G401 (cell line): ENCODE measurements at regions not wholly inside any gene's neighbourhood (a gene's known extent, or its start where the extent isn't known, plus 50 kb on each side); places are given as distances from the start of the nearest gene placed in this dataset.
"Not testable (repeated sequence)": the region's sequence is repeated elsewhere in the genome, so short reads cannot be mapped to it uniquely, and the experiment has no call there.

ENCODE experiments used
- DNase-seq: peaks from one replicate; pipeline ENCODE4 v3.0.0-alpha.2; 2015; ENCODE audit warnings: low spot score
- in situ Hi-C: cut with HindIII; loops from 2 replicates; pipeline ENCODE4 v1.10.0; 2016; ENCODE audit warnings: low sequenced_read_pairs, mixed read lengths

- no peak for DNase-seq
- in situ Hi-C loops = no loop called here
These were observed 360.3 kb downstream of the IRS2 start for GRCh38 chr13:109425821-109426689.

GRCh38 chr13:109422161-109422560 lies 364.2 kb downstream of the IRS2 start:
- DNase-seq = no peak
- in situ Hi-C loops = no loop called here

- in situ Hi-C loops = no loop called here
- no peak for DNase-seq
These were observed 366.5 kb downstream of the IRS2 start for GRCh38 chr13:109419896-109420295.

GRCh38 chr13:109418111-109418510 lies 368.3 kb downstream of the IRS2 start:
- DNase-seq = no peak
- in situ Hi-C loops = no loop called here

- DNase-seq = no peak
- in situ Hi-C loops = no loop called here
These were observed 370.4 kb downstream of the IRS2 start for GRCh38 chr13:109416001-109416400.

- no peak for DNase-seq
- in situ Hi-C loops = no loop called here
These were observed 371.3 kb downstream of the IRS2 start for GRCh38 chr13:109415057-109415456.

- in situ Hi-C loops = no loop called here
- peak; percentile 58 for DNase-seq
These were observed 374.0 kb downstream of the IRS2 start for GRCh38 chr13:109412283-109412901.

GRCh38 chr13:109410868-109411267 lies 375.5 kb downstream of the IRS2 start:
- DNase-seq = peak; percentile 45
- in situ Hi-C loops = no loop called here

- no peak for DNase-seq
- in situ Hi-C loops = no loop called here
These were observed 377.6 kb downstream of the IRS2 start for GRCh38 chr13:109408591-109409382.

- no peak for DNase-seq
- in situ Hi-C loops = no loop called here
These were observed 379.9 kb downstream of the IRS2 start for GRCh38 chr13:109406376-109406992.

- in situ Hi-C loops = no loop called here
- DNase-seq = no peak
These were observed 383.4 kb downstream of the IRS2 start for GRCh38 chr13:109403012-109403421.

- no peak for DNase-seq
- in situ Hi-C loops = no loop called here
These were observed 384.5 kb downstream of the IRS2 start for GRCh38 chr13:109401891-109402290.

GRCh38 chr13:109401307-109401706 lies 385.1 kb downstream of the IRS2 start:
- no peak for DNase-seq

GRCh38 chr13:109400624-109401257 lies 385.6 kb downstream of the IRS2 start:
- in situ Hi-C loops = no loop called here
- peak; percentile 57 for DNase-seq

More at GRCh38 chr13:109401307-109401706, 385.1 kb downstream of the IRS2 start:
- in situ Hi-C loops = no loop called here

GRCh38 chr13:109400209-109400608 lies 386.2 kb downstream of the IRS2 start:
- in situ Hi-C loops = no loop called here

GRCh38 chr13:109398071-109398470 lies 388.3 kb downstream of the IRS2 start:
- in situ Hi-C loops = not testable (repeated sequence)

More at GRCh38 chr13:109400209-109400608, 386.2 kb downstream of the IRS2 start:
- DNase-seq = peak; percentile 47

GRCh38 chr13:109397285-109397684 lies 389.1 kb downstream of the IRS2 start:
- in situ Hi-C loops = no loop called here
- DNase-seq = no peak

More at GRCh38 chr13:109398071-109398470, 388.3 kb downstream of the IRS2 start:
- DNase-seq = not testable (repeated sequence)

- in situ Hi-C loops = no loop called here
- no peak for DNase-seq
These were observed 390.1 kb downstream of the IRS2 start for GRCh38 chr13:109396266-109396665.

GRCh38 chr13:109395014-109395413 lies 391.4 kb downstream of the IRS2 start:
- in situ Hi-C loops = no loop called here
- DNase-seq = no peak
